ENCODE measurements at regions not wholly inside any gene's neighbourhood (a gene's known extent, or its start where the extent isn't known, plus 50 kb on each side); places are given as distances from the start of the nearest gene placed in this dataset.
"Not testable (repeated sequence)": the region's sequence is repeated elsewhere in the genome, so short reads cannot be mapped to it uniquely, and the experiment has no call there.

DNA sequence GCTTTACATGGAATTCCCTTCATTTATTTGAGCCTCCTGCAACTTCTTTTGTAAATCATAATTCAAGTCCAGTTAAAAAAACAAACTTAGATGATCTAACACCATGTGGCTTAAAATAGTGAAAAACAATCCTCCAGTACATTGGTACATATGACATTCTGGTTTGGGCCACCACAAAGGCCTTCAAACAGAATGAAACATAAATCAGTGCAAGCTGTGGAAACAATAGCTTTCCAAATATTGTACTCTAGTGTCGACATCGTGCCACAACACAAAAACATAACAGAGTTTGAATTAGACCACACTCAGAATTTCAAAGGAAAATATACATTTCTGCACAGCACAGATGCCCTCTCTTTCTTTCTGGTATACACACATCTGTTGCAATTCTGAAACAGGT lies 751.3 kb downstream of the SLC6A15 start:
- Histone ChIP-seq H3K36me3 (no peaks in the 10 kb centered on the region), H3K27ac (no peak overlapping the region), H3K4me1 (no peaks in the 10 kb centered on the region), H3K27me3 (no peaks in the 10 kb centered on the region), H3K4me3 (no peak overlapping the region), H3K9me3 (no peaks in the 10 kb centered on the region)
- WGBS (ENCODE audit: insufficient coverage, low coverage, low lambda C conversion rate, missing lambda C conversion rate): 38% methylated on average over 2 of the region's 2 CpGs
- intact Hi-C loops (cut with DNase I): no loop called here
- ATAC-seq (no peak), DNase-seq (no peak)
- TF ChIP-seq POLR2A (IDR thresholded peaks at IDR 0.05): no peak
- TF ChIP-seq, protein P1, sequence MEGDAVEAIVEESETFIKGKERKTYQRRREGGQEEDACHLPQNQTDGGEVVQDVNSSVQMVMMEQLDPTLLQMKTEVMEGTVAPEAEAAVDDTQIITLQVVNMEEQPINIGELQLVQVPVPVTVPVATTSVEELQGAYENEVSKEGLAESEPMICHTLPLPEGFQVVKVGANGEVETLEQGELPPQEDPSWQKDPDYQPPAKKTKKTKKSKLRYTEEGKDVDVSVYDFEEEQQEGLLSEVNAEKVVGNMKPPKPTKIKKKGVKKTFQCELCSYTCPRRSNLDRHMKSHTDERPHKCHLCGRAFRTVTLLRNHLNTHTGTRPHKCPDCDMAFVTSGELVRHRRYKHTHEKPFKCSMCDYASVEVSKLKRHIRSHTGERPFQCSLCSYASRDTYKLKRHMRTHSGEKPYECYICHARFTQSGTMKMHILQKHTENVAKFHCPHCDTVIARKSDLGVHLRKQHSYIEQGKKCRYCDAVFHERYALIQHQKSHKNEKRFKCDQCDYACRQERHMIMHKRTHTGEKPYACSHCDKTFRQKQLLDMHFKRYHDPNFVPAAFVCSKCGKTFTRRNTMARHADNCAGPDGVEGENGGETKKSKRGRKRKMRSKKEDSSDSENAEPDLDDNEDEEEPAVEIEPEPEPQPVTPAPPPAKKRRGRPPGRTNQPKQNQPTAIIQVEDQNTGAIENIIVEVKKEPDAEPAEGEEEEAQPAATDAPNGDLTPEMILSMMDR (IDR thresholded peaks at IDR 0.05): no peak

DNA sequence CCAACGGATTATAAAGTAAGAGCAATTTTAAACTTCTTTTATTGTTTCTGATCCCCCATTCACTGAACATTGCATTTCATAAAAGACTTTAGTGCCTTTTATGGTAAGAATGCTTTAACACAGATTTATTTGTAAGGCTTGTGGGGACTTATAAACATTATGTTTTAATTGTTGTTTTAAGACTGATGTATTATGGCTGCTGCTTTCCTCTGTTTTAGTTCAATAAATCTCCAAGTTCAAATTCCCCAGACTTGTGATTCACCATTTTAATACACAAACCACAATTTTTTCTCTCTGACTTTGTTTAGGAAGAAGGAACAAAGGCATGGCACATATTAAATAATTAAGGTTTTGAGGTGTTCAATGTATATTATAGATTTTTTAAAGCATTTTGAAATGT lies 753.3 kb downstream of the SLC6A15 start:
- H3K27me3 ChIP-seq: no peaks in the 10 kb centered on the region
- 69% methylated on average over 1 of the region's 1 CpG for WGBS (ENCODE audit: insufficient coverage, low coverage, low lambda C conversion rate, missing lambda C conversion rate)
- H3K4me3 ChIP-seq: no peak overlapping the region
- no peak overlapping the region for H3K27ac ChIP-seq
- TF ChIP-seq, protein P1 (IDR thresholded peaks at IDR 0.05): no peak
- TF ChIP-seq POLR2A (IDR thresholded peaks at IDR 0.05): no peak
- DNase-seq (no peak), ATAC-seq (no peak)
- H3K4me1 ChIP-seq: no peaks in the 10 kb centered on the region
- intact Hi-C loops (cut with DNase I): no loop called here
- no peaks in the 10 kb centered on the region for H3K9me3 ChIP-seq
- no peaks in the 10 kb centered on the region for H3K36me3 ChIP-seq

DNA sequence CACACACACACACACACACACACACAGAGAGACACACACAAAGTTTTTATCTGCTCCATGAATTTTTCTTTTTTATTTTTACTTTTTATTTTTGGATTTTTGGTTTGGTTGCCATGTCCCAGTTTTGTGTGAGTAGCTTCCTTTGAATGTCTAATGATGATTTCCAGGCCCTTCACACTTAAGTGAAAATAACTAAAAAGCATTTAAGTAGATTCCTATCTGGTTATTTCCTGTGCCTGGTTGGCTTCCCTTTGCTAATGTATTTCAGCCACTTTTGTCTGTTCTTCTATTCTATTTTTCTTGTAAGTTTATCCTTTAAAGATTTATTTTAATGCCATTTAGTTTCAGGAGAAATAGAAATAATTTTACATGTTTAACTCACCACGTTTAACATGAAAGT lies 755.4 kb downstream of the SLC6A15 start:
- ATAC-seq (no peak), DNase-seq (no peak)
- Histone ChIP-seq H3K4me1 (no peaks in the 10 kb centered on the region), H3K27ac (no peak overlapping the region), H3K4me3 (no peak overlapping the region), H3K27me3 (no peaks in the 10 kb centered on the region), H3K36me3 (no peaks in the 10 kb centered on the region), H3K9me3 (no peaks in the 10 kb centered on the region)
- intact Hi-C loops (cut with DNase I): no loop called here
- TF ChIP-seq POLR2A (IDR thresholded peaks at IDR 0.05): no peak
- TF ChIP-seq, protein P1 (IDR thresholded peaks at IDR 0.05): no peak
- WGBS (ENCODE audit: insufficient coverage, low coverage, low lambda C conversion rate, missing lambda C conversion rate): 30% methylated on average over 1 of the region's 1 CpG

DNA sequence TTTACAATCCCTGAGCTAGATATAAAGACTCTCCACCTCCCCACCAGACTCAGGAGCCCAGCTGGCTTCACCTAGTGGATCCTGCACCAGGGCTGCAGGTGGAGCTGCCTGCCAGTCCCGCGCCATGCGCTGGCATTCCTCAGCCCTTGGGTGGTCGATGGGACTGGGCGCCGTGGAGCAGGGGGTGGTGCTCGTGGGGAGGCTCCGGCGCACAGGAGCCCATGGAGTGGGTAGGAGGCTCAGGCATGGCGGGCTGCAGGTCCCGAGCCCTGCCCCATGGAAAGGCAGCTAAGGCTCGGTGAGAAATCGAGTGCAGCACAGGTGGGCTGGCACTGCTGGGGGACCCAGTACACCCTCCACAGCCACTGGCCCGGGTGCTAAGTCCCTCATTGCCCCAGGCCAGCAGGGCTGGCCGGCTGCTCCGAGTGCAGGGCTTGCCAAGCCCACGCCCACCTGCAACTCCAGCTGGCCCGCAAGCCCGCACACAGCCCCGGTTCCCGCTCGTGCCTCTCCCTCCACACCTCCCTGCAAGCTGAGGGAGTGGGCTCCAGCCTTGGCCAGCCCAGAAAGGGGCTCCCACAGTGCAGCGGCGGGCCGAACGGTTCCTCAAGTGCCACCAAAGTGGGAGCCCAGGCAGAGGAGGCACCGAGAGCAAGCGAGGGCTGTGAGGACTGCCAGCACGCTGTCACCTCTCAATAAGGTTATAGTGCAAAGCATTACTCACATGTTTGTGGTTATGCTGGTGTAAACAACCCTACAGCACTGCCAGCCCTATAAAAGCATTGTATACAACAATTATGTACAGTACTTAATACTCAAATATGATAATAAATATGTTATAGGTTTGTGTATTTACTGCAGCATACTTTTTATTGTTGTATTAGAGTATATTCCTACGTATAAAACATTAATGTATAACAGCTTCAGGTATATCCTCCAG lies 757.3 kb downstream of the SLC6A15 start:
- ATAC-seq; H3K36me3 ChIP-seq; intact Hi-C loops (cut with DNase I); H3K27me3 ChIP-seq; H3K9me3 ChIP-seq; H3K4me3 ChIP-seq; DNase-seq; H3K4me1 ChIP-seq; H3K27ac ChIP-seq: not testable (repeated sequence)
- WGBS (ENCODE audit: insufficient coverage, low coverage, low lambda C conversion rate, missing lambda C conversion rate): 90% methylated on average over 13 of the region's 30 CpGs

DNA sequence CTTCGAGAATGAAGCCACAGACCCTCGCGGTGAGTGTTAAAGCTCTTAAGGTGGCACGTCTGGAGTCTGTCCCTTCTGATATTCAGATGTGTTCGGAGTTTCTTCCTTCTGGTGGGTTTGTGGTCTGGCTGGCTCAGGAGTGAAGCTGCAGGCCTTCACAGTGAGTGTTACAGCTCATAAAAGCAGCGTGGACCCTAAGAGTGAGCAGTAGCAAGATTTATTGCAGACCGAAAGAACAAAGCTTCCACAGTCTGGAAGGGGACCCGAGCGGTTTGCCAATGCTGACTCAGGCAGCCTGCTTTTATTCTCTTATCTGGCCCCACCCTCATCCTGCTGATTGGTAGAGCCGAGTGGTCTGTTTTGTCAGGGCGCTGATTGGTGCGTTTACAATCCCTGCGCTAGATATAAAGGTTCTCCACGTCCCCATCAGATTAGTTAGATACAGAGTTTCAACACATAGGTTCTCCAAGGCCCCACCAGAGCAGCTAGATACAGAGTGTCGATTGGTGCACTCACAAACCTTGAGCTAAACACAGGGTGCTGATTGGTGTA lies 758.1 kb downstream of the SLC6A15 start:
- WGBS (ENCODE audit: insufficient coverage, low coverage, low lambda C conversion rate, missing lambda C conversion rate): 70% methylated on average over 10 of the region's 15 CpGs
- H3K36me3 ChIP-seq; H3K4me1 ChIP-seq; H3K4me3 ChIP-seq; H3K27me3 ChIP-seq; DNase-seq; H3K9me3 ChIP-seq; H3K27ac ChIP-seq; ATAC-seq; intact Hi-C loops (cut with DNase I): not testable (repeated sequence)

Data from right lobe of liver (tissue), 6 donors.